Suprapubic skin (tissue), 3 donors: ENCODE measurements at regions not wholly inside any gene's neighbourhood (a gene's known extent, or its start where the extent isn't known, plus 50 kb on each side); places are given as distances from the start of the nearest gene placed in this dataset.

Source experiments
- CTCF ChIP-seq, 2 donors: fragments of 200-600 bp in 1 of 2; fragments of 450-650 bp in 1 of 2; sonication (generic) in 1 of 2; IDR thresholded peaks; one replicate each; pipeline ENCODE4 v1.5.1; 2016 to 2019; ENCODE audit warnings: antibody characterized with exemption in 2 of 2, mild to moderate bottlenecking in 1 of 2, moderate library complexity in 1 of 2
- EP300 ChIP-seq: sonication (generic); formaldehyde crosslinking; IDR thresholded peaks from one replicate; pipeline ENCODE4 v1.6.1; 2017; ENCODE audit warnings: antibody characterized with exemption

- TF ChIP-seq CTCF (IDR thresholded peaks at IDR 0.05) = no peak
- no peak for TF ChIP-seq EP300
Observed at GRCh38 chr2:7896940-7897487, 784.8 kb upstream of the ID2 start.
